Uterus (tissue), 3 donors: ENCODE measurements at regions not wholly inside any gene's neighbourhood (a gene's known extent, or its start where the extent isn't known, plus 50 kb on each side); places are given as distances from the start of the nearest gene placed in this dataset.

Experiments used
- DNase-seq, 2 donors: peaks; one replicate each; pipeline ENCODE4 v3.0.0-alpha.2; 2019 to 2020
- H3K27ac ChIP-seq, 2 donors: fragments of 200-600 bp; sonication (generic); 1 replicate in 1 of 2; 2 replicates in 1 of 2; pipeline ENCODE4 v1.5.1; 2016 to 2018
- H3K27me3 ChIP-seq, 2 donors: fragments of 200-600 bp; sonication (generic); one replicate each; pipeline ENCODE4 v1.5.1; 2018 to 2019; ENCODE audit warnings: control low read depth in 1 of 2
- H3K36me3 ChIP-seq, 2 donors: fragments of 200-600 bp; sonication (generic); one replicate each; pipeline ENCODE4 v1.5.1; 2019; ENCODE audit warnings: control low read depth in 1 of 2
- H3K4me1 ChIP-seq, 2 donors: fragments of 200-600 bp; sonication (generic); one replicate each; pipeline ENCODE4 v1.5.1; 2018 to 2019; ENCODE audit warnings: control low read depth in 1 of 2
- H3K4me3 ChIP-seq, 2 donors: fragments of 200-600 bp; sonication (generic); 1 replicate in 1 of 2; 2 replicates in 1 of 2; pipeline ENCODE4 v1.5.1; 2018 to 2019; ENCODE audit warnings: mild to moderate bottlenecking in 1 of 2
- H3K9me3 ChIP-seq, 2 donors: fragments of 200-600 bp; sonication (generic); one replicate each; pipeline ENCODE4 v1.5.1; 2019; ENCODE audit warnings: control low read depth in 1 of 2
- POLR2A ChIP-seq, 2 donors: fragments of 450-650 bp; IDR thresholded peaks; one replicate each; pipeline ENCODE4 v1.6.1; 2016; ENCODE audit warnings: antibody characterized with exemption in 2 of 2, mild to moderate bottlenecking in 1 of 2, moderate library complexity in 1 of 2
- intact Hi-C: fragments of 100-400 bp; cut with DNase I; formaldehyde crosslinking; loops from one replicate; pipeline ENCODE4 v1.15.1; 2023; ENCODE audit warnings: low total_unique reads
- TF ChIP-seq, protein P1 (sequence below), 4 experiments: fragments of 200-600 bp in 2 of 4; fragments of 450-650 bp in 2 of 4; sonication (generic) in 2 of 4; IDR thresholded peaks; one replicate each; pipeline ENCODE4 v1.5.1; 2016 to 2019; ENCODE audit warnings: antibody characterized with exemption in 4 of 4, mild to moderate bottlenecking in 2 of 4, moderate library complexity in 1 of 4
- donor health status: DM: yes; HTN: yes; CAD: no.

DNA sequence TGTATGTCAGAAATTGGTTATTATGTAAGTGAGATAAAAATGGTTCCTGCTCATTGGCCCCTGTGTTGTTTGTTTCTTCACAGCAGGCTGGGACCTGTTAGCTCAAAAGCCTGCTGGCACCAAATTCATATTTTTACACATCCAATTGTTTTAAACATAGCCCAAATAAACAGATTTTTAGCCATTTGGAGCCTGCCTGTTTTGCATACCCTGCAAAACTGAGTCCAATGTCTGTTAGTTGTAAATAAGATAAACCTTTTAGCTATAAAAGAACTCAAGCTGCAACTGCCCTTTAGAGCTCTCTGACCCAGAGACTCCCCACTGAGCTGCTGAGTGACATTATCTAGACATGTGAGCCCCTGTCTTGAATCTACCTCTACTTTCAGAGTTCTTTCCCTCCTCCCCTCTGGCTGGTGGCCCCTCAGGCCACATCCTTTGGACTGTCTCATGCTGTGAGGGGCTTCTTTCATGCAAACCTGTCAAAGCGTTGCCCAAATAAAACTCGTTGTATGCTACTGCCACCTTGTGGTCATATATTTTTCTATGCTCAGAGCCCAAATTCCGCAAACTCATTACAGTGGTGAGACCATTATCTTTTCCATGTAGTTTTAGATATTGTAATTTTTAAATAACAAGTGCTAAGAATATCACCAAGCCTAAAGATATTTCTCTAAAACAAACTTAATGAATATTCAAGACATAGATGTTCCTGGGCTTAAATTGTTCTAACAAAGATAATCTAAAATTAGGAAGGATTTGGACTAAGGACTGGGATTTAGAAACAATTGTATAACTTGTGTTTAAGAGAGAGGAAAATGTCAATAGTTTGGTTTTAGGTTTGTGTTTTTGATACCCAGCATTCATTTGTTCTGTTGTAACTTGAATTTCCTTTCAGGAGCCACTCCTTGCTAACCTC lies 337.9 kb downstream of the AACS start:
- no peaks in the 10 kb centered on the region for H3K36me3 ChIP-seq
- H3K27me3 ChIP-seq = no peaks in the 10 kb centered on the region
- H3K4me3 ChIP-seq = no peak overlapping the region
- H3K4me1 ChIP-seq = no peaks in the 10 kb centered on the region
- TF ChIP-seq, protein P1, sequence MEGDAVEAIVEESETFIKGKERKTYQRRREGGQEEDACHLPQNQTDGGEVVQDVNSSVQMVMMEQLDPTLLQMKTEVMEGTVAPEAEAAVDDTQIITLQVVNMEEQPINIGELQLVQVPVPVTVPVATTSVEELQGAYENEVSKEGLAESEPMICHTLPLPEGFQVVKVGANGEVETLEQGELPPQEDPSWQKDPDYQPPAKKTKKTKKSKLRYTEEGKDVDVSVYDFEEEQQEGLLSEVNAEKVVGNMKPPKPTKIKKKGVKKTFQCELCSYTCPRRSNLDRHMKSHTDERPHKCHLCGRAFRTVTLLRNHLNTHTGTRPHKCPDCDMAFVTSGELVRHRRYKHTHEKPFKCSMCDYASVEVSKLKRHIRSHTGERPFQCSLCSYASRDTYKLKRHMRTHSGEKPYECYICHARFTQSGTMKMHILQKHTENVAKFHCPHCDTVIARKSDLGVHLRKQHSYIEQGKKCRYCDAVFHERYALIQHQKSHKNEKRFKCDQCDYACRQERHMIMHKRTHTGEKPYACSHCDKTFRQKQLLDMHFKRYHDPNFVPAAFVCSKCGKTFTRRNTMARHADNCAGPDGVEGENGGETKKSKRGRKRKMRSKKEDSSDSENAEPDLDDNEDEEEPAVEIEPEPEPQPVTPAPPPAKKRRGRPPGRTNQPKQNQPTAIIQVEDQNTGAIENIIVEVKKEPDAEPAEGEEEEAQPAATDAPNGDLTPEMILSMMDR (IDR thresholded peaks at IDR 0.05) = no peak
- TF ChIP-seq POLR2A (IDR thresholded peaks at IDR 0.05) = no peak
- intact Hi-C loops = no loop called here
- H3K9me3 ChIP-seq = no peaks in the 10 kb centered on the region
- DNase-seq = no peak
- no peak overlapping the region for H3K27ac ChIP-seq

DNA sequence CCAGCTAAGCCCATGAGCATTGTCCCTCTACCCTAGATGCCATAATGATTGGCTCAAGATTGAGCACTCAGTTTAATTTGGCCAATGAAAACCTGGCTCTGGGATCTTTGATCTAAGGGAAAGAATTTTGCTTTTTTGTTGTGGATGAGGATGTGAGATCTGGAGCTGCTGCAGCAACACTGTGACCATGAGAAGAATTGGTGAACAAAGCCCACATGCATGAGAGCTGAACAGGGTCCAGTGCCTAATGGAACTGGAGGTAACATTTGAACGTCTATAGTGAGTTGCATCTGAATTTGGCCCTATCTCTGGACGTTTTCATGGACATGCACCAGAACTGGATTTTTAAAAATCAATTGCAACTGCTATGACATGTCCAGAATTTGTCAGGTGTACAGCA lies 338.6 kb downstream of the AACS start:
- H3K9me3 ChIP-seq = no peaks in the 10 kb centered on the region
- no peak for DNase-seq
- intact Hi-C loops = no loop called here
- H3K4me1 ChIP-seq = no peaks in the 10 kb centered on the region
- H3K27ac ChIP-seq = no peak overlapping the region
- TF ChIP-seq, protein P1 (IDR thresholded peaks at IDR 0.05) = no peak
- TF ChIP-seq POLR2A (IDR thresholded peaks at IDR 0.05) = no peak
- H3K27me3 ChIP-seq = no peaks in the 10 kb centered on the region
- no peak overlapping the region for H3K4me3 ChIP-seq
- no peaks in the 10 kb centered on the region for H3K36me3 ChIP-seq

DNA sequence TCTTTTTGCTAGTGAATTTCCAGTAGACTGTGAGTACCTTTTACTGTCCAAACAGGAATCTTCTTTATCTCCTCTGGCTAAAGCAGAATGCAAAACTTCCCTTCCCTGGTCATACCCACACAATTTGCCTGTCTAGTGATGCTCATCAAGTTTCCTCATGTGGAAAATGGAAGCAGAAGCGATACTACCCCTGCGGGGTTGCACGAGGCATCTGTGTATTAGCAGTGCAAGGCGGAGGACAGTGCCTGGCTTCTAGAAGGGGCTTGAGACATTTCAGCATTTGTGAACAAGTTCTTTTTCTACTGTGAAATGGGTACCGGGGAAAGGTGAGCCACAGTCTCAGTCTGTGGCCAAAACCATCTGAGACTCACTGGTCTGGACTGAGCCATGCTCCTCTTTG lies 340.9 kb downstream of the AACS start:
- no peak overlapping the region for H3K27ac ChIP-seq
- H3K27me3 ChIP-seq = no peaks in the 10 kb centered on the region
- H3K4me3 ChIP-seq = no peak overlapping the region
- TF ChIP-seq POLR2A (IDR thresholded peaks at IDR 0.05) = no peak
- TF ChIP-seq, protein P1 (IDR thresholded peaks at IDR 0.05) = no peak
- H3K36me3 ChIP-seq = no peaks in the 10 kb centered on the region
- no peak for DNase-seq
- no peaks in the 10 kb centered on the region for H3K4me1 ChIP-seq
- intact Hi-C loops = no loop called here
- H3K9me3 ChIP-seq = no peaks in the 10 kb centered on the region

DNA sequence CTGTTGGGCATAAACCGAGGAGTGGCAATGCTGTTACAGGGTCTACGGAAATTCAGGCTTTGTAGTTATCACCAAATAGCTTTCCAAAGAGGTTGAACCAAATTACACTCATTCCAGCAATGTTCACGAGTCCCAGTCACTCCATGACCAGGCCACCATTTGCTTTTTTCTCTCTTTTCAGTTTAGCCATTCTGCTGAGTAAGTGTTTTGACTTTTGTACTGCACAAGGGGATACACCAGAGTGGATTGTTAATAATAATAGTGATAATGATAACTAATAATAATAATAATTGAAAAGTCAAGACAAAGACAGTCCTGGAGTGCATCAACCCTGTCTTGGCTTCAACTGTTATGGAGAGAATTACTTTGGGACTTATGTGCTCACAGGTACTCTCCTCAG lies 343.5 kb downstream of the AACS start:
- Histone ChIP-seq H3K36me3 (no peaks in the 10 kb centered on the region), H3K4me3 (no peak overlapping the region), H3K27me3 (no peaks in the 10 kb centered on the region), H3K4me1 (no peaks in the 10 kb centered on the region), H3K9me3 (no peaks in the 10 kb centered on the region), H3K27ac (no peak overlapping the region)
- no peak for TF ChIP-seq POLR2A (IDR thresholded peaks at IDR 0.05)
- TF ChIP-seq, protein P1 (IDR thresholded peaks at IDR 0.05) = no peak
- DNase-seq = no peak
- intact Hi-C loops = no loop called here

DNA sequence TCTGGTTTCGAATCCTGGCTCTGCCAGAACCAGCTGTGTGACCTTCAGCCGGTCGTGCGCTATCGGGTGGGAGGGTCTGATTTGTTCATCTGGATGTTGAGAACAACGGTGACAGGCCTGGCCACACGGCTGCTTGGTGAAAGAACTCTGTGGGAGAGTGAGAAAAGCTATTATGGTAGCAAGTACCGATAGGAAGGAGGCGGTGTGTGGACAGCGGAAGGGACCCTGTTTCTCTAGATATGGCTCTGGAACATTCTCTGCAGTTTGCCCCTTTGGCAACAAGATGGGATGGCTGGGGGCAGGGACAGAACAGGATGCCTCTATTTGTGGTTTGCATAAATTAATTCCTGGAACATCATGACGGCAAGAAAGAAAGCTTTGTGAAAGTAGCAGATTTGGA lies 347.3 kb downstream of the AACS start:
- Histone ChIP-seq H3K27ac (no peak overlapping the region), H3K9me3 (no peaks in the 10 kb centered on the region), H3K4me3 (no peak overlapping the region), H3K4me1 (no peaks in the 10 kb centered on the region), H3K36me3 (no peaks in the 10 kb centered on the region), H3K27me3 (no peaks in the 10 kb centered on the region)
- intact Hi-C loops = no loop called here
- TF ChIP-seq, protein P1 (IDR thresholded peaks at IDR 0.05) = no peak
- TF ChIP-seq POLR2A (IDR thresholded peaks at IDR 0.05) = no peak
- no peak for DNase-seq
